Breast epithelium (tissue), 3 donors: ENCODE measurements at regions not wholly inside any gene's neighbourhood (a gene's known extent, or its start where the extent isn't known, plus 50 kb on each side); places are given as distances from the start of the nearest gene placed in this dataset.

Experiments
- POLR2A ChIP-seq: fragments of 450-650 bp; IDR thresholded peaks from one replicate; pipeline ENCODE4 v1.6.1; 2016; ENCODE audit warnings: antibody characterized with exemption, mild to moderate bottlenecking, moderate library complexity
- TF ChIP-seq, protein P1 (sequence below), 3 donors: fragments of 450-650 bp; IDR thresholded peaks; one replicate each; pipeline ENCODE4 v1.5.1; 2016 to 2017; ENCODE audit warnings: antibody characterized with exemption in 3 of 3, mild to moderate bottlenecking in 3 of 3, moderate library complexity in 3 of 3

- no peak for TF ChIP-seq POLR2A
- TF ChIP-seq, protein P1, sequence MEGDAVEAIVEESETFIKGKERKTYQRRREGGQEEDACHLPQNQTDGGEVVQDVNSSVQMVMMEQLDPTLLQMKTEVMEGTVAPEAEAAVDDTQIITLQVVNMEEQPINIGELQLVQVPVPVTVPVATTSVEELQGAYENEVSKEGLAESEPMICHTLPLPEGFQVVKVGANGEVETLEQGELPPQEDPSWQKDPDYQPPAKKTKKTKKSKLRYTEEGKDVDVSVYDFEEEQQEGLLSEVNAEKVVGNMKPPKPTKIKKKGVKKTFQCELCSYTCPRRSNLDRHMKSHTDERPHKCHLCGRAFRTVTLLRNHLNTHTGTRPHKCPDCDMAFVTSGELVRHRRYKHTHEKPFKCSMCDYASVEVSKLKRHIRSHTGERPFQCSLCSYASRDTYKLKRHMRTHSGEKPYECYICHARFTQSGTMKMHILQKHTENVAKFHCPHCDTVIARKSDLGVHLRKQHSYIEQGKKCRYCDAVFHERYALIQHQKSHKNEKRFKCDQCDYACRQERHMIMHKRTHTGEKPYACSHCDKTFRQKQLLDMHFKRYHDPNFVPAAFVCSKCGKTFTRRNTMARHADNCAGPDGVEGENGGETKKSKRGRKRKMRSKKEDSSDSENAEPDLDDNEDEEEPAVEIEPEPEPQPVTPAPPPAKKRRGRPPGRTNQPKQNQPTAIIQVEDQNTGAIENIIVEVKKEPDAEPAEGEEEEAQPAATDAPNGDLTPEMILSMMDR (IDR thresholded peaks at IDR 0.05), result no peak
These were observed 61.1 kb upstream of the RPS13 start for GRCh38 chr11:17138562-17138961.
